K562 (cell line): ENCODE measurements at regions not wholly inside any gene's neighbourhood (a gene's known extent, or its start where the extent isn't known, plus 50 kb on each side); places are given as distances from the start of the nearest gene placed in this dataset.

Experiments
- EHMT2 ChIP-seq: fragments of 450-650 bp; IDR thresholded peaks from 2 replicates; pipeline ENCODE4 v1.6.1; 2018; ENCODE audit warnings: antibody characterized with exemption
- ETV5 ChIP-seq: sonication (generic); formaldehyde crosslinking; IDR thresholded peaks from 2 replicates; pipeline ENCODE4 v1.4.0; 2020; ENCODE audit warnings: low read depth, mild to moderate bottlenecking, missing genetic modification reagents
- RAD21 ChIP-seq, 2 experiments: fragments of 250-450 bp in 1 of 2; fragments of 450-650 bp in 1 of 2; sonication (Bioruptor Pico) in 1 of 2; formaldehyde crosslinking in 1 of 2; IDR thresholded peaks in 1 of 2; conservative IDR thresholded peaks in 1 of 2; 2 replicates each; pipeline versions ENCODE4 v1.4.0 to v1.8.0; 2020 to 2022; ENCODE audit warnings: mild to moderate bottlenecking in 2 of 2, moderate library complexity in 1 of 2
- REST ChIP-seq, 2 experiments: fragments of 450-650 bp; formaldehyde crosslinking in 1 of 2; IDR thresholded peaks; 2 replicates each; pipeline versions ENCODE4 v1.4.0 to v1.6.1; 2014 to 2020; ENCODE audit warnings: mild to moderate bottlenecking in 2 of 2, borderline replicate concordance in 1 of 2, low read depth in 1 of 2
- SMC3 ChIP-seq: conservative IDR thresholded peaks from 2 replicates; pipeline ENCODE4 v1.6.1; 2011; ENCODE audit warnings: low read depth, low read length, improper control_type of control experiment; ENCODE audit not compliant: insufficient read depth
- YY1 ChIP-seq, 3 experiments: IDR thresholded peaks; 2 replicates each; pipeline ENCODE4 v1.6.1; 2011; ENCODE audit warnings: low read length in 2 of 3, mild to moderate bottlenecking in 2 of 3, moderate library complexity in 2 of 3, borderline replicate concordance in 1 of 3, control low read depth in 1 of 3, low read depth in 1 of 3; ENCODE audit not compliant: insufficient read depth in 3 of 3, insufficient replicate concordance in 2 of 3, control insufficient read depth in 1 of 3, insufficient read length in 1 of 3; ENCODE audit errors: extremely low read depth in 1 of 3
- ZKSCAN3 ChIP-seq: fragments of 250-450 bp; sonication (Bioruptor Pico); IDR thresholded peaks from 2 replicates; pipeline ENCODE4 v1.4.0; 2020
- TF ChIP-seq, protein P1 (sequence below): IDR thresholded peaks from 2 replicates; pipeline ENCODE4 v1.6.1; 2011; ENCODE audit warnings: borderline replicate concordance, low read depth, mild to moderate bottlenecking, moderate library complexity, low read length; ENCODE audit not compliant: insufficient read depth, poor library complexity, severe bottlenecking

DNA sequence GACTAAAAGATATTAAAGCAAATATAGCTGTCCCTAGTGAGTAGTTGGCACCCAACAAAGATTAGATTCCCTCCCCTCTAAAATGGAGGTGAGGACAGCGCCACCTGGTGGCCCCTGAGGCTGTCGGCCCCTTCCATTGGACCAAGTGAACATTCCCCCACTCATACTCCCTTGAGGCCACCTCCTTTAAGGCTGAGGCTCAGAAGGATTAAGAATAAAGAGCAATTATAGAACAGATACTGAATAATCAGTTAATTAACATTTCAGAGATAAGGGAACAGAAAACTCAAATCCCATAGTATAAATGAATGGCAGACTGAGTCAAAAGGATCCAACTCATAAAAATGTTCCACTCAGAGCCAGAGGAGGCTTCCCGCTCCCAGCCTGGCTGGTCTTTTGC is 130.4 kb upstream of the GHITM start (continued):
- TF ChIP-seq YY1 (IDR thresholded peaks at IDR 0.05; ENCODE audit: borderline replicate concordance in 1 of 3, control insufficient read depth in 1 of 3, extremely low read depth in 1 of 3, insufficient read depth in 3 of 3, insufficient read length in 1 of 3, insufficient replicate concordance in 2 of 3, low read depth in 1 of 3, low read length in 2 of 3) (peak in 2 of 3 experiments; percentile 52 to 70), SMC3 (peak; percentile 70), ETV5 (no peak), EHMT2 (0 out of 2 replicates have a peak, but pooled peaks have one; percentile 12), REST (IDR thresholded peaks at IDR 0.05; ENCODE audit: borderline replicate concordance) (peak; percentile 49; the same call in 1 of the 2 replicates), REST (CRISPR knock-in tag; IDR thresholded peaks at IDR 0.05; ENCODE audit: low read depth) (no peak), RAD21 (CRISPR knock-in tag; conservative IDR thresholded peaks at IDR 0.05 in 1 of 2, IDR thresholded peaks at IDR 0.05 in 1 of 2) (peak; percentile 55 to 79), ZKSCAN3 (CRISPR knock-in tag) (no peak)
- TF ChIP-seq, protein P1, sequence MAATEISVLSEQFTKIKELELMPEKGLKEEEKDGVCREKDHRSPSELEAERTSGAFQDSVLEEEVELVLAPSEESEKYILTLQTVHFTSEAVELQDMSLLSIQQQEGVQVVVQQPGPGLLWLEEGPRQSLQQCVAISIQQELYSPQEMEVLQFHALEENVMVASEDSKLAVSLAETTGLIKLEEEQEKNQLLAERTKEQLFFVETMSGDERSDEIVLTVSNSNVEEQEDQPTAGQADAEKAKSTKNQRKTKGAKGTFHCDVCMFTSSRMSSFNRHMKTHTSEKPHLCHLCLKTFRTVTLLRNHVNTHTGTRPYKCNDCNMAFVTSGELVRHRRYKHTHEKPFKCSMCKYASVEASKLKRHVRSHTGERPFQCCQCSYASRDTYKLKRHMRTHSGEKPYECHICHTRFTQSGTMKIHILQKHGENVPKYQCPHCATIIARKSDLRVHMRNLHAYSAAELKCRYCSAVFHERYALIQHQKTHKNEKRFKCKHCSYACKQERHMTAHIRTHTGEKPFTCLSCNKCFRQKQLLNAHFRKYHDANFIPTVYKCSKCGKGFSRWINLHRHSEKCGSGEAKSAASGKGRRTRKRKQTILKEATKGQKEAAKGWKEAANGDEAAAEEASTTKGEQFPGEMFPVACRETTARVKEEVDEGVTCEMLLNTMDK = peak; percentile 54
